Stimulated activated CD4-positive, alpha-beta T cell treated with anti-CD3 and anti-CD28 coated beads, Interleukin-15, amount 100 ng/mL, for 24 hours (primary cell): ENCODE measurements at regions not wholly inside any gene's neighbourhood (a gene's known extent, or its start where the extent isn't known, plus 50 kb on each side); places are given as distances from the start of the nearest gene placed in this dataset.

ENCODE experiments used
- DNase-seq: peaks from one replicate; pipeline ENCODE4 v3.0.0-alpha.2; 2020

DNA sequence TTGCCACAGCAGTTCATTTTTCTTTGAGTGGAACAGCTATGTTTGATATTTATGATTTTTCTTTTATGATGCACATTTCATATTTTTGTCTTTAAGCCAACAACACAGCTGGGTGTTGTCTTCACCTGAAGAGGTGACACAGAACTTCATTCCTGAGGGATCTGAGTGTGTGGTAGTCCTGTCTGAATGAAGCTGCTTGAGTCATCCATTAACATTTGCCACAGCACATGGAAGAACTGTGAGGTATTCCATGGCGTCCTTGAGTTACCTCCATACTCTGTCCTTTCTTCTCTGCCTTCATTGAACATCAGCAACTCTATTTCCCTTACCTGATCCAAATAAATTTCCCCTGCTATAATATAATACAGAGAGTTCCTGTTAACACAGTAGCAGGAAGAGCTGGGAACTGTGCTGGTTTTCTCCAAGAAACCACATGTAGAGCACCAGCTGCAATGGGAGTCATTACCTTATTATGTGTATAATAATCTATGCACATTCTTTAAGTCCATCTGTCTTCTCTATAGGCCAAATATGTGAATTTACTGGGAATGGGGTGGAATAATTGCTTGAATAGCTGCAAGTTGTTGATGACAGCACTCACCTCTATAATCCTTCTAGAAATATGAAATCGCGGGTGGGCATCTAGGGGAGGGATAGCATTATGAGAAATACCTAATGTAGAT, 72.4 kb upstream of the TAC1 start:
- no peak for DNase-seq

GRCh38 chr7:97667359-97667758, 64.5 kb upstream of the TAC1 start:
- DNase-seq, result no peak

- DNase-seq, result no peak
Measured at GRCh38 chr7:97671571-97671970, 60.3 kb upstream of the TAC1 start.

DNA sequence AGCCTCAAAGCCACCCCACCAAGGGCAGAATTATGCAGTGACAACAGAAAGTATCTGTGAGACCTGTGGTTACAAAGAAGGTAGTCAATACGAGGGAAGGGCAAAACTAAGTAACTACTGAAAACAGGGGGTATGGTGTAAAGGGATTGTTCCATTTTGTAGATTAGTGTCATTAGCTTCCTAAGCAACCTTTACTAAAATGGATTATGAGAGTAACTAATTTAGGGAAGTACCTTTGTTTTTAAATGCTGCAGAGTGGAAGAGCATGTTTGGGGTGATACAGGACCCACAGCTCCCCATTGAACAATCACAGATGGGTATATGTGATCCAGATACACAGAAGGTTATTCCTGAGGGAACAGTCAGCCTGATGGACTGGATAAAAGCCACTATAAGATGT, 51.3 kb upstream of the TAC1 start:
- DNase-seq, result no peak
